Esophagus (tissue), 2 donors: ENCODE measurements at regions not wholly inside any gene's neighbourhood (a gene's known extent, or its start where the extent isn't known, plus 50 kb on each side); places are given as distances from the start of the nearest gene placed in this dataset.

ENCODE experiments used
- H3K27ac ChIP-seq, 2 donors: one replicate each; pipeline ENCODE4 v1.5.1; 2013; ENCODE audit warnings: low read depth in 2 of 2, mild to moderate bottlenecking in 2 of 2, inconsistent platforms in 1 of 2, low read length in 1 of 2, moderate library complexity in 1 of 2
- H3K27me3 ChIP-seq, 2 donors: one replicate each; pipeline ENCODE4 v1.6.1; 2013; ENCODE audit warnings: low read length in 2 of 2, control low read depth in 1 of 2, mild to moderate bottlenecking in 1 of 2; ENCODE audit not compliant: insufficient read depth in 2 of 2, control insufficient read depth in 1 of 2
- H3K36me3 ChIP-seq, 2 donors: one replicate each; pipeline ENCODE4 v1.6.1; 2013; ENCODE audit warnings: low read length in 1 of 2; ENCODE audit not compliant: control insufficient read depth in 2 of 2, insufficient read depth in 2 of 2
- H3K4me1 ChIP-seq, 2 donors: one replicate each; pipeline ENCODE4 v1.6.1; 2013; ENCODE audit warnings: low read length in 1 of 2; ENCODE audit not compliant: control insufficient read depth in 2 of 2, insufficient read depth in 2 of 2
- H3K4me3 ChIP-seq, 2 donors: one replicate each; pipeline ENCODE4 v1.5.1; 2013; ENCODE audit warnings: low read length in 2 of 2, mild to moderate bottlenecking in 2 of 2, low read depth in 1 of 2, moderate library complexity in 1 of 2
- H3K9me3 ChIP-seq, 2 donors: one replicate each; pipeline ENCODE4 v1.6.1; 2013; ENCODE audit warnings: mild to moderate bottlenecking in 2 of 2, low read depth in 1 of 2, low read length in 1 of 2, moderate library complexity in 1 of 2; ENCODE audit not compliant: control insufficient read depth in 2 of 2, insufficient read depth in 1 of 2
- WGBS, 2 donors: extraction: QIAGEN DNeasy Blood & Tissue Kit; methylation state at CpG; one replicate each; pipeline ENCODE4 v1.1.7; 2013; 5-methylcytosine and 5-hydroxymethylcytosine counted together
- donor health status: healthy with polysubstance abuse.
- donor health status: Bipolar disorder and iron deficiency.

DNA sequence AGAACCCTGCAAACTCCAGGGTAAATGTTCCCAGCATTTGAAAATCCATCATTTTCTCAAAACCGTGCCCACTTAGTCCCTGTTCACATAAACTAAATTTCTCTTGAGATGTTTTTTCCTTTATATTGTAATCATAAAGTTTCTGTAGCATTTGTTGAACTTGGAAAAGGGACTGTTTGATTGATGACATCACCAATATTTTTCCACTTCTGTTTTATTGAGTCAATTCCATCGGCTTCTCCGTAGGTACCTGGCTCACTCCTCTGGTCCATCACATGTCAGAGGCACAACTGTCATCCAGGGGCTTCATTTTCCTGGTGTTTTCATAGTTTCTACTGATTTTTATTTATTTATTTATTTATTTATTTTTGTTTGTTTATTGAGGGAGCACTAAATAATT lies 462.5 kb upstream of the PFKP start:
- Histone ChIP-seq H3K9me3 (peaks cover 0 to under 1% of the 10 kb centered on the region in 2 donors), H3K4me1 (no peaks in the 10 kb centered on the region), H3K27ac (no peak overlapping the region), H3K27me3 (no peaks in the 10 kb centered on the region), H3K36me3 (no peaks in the 10 kb centered on the region), H3K4me3 (no peak overlapping the region)
- WGBS, 2 donors: 86 to 88% methylated on average over 3 of the region's 3 CpGs

DNA sequence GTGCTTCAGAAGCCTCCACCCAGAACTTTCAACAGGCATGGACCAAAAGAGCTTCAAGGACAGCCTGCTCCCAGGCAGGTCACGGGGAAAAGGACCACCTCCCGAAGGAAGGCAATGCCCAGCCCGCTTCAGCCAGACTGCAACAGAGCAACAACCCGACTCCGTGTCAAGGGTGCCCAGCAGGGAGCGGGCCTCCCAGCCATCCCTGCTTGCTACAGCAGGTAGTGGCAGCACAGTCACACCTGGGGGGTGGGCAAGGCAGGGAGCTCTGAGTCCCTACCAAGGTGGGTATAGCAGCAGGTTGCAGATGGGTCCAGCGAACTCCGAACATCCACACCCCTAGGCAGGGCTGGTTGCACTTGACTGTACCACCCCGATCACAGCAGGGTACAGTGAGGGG lies 467.8 kb upstream of the PFKP start:
- Histone ChIP-seq H3K4me1 (no peaks in the 10 kb centered on the region), H3K27me3 (no peaks in the 10 kb centered on the region), H3K36me3 (no peaks in the 10 kb centered on the region), H3K27ac (no peak overlapping the region), H3K9me3 (peaks cover 2 to 8% of the 10 kb centered on the region in 2 donors), H3K4me3 (no peak overlapping the region)
- 88 to 93% methylated on average over 9 of the region's 9 CpGs for WGBS, 2 donors

DNA sequence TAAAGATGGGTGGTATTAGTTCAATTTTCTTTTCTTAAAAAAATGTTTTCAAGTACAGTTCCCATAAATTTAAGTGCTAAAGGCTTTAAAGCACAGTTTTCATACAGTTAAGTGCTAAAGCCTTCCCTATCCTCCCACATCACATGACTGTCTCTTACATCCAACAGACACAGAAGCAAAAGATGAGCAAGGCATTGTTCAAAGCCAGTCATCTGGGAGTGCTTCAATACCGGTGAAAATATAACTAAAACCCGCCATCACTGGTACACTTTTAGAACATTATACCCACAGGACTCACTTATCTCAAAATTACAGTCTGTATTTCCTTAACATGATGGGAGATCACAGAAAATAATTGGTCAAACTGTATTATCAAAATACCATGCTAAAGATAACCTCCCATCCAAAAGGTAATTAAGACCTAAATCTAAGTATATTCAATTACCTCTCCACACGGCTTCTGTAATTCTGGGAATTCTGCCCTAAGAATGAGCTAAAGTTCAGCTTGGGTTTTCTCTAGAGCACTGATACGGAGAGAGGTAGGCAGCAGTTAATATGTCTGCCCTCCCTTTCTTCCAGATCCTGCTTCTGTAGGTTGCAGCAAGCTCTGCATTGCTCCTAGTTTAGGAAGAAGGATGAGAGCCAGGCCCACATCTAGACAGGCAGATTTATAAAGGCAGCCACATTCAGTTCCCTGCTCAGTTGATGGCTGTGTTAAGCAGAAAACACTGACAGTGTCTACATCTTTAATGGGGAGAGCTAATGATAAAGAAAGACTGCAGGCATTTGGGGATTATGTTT lies 474.8 kb upstream of the PFKP start:
- Histone ChIP-seq H3K4me3 (no peak overlapping the region), H3K27ac (no peak overlapping the region), H3K9me3 (peaks cover 3 to 4% of the 10 kb centered on the region in 2 donors), H3K4me1 (no peaks in the 10 kb centered on the region), H3K36me3 (no peaks in the 10 kb centered on the region), H3K27me3 (no peaks in the 10 kb centered on the region)
- 49 to 52% methylated on average over 4 of the region's 4 CpGs for WGBS, 2 donors

DNA sequence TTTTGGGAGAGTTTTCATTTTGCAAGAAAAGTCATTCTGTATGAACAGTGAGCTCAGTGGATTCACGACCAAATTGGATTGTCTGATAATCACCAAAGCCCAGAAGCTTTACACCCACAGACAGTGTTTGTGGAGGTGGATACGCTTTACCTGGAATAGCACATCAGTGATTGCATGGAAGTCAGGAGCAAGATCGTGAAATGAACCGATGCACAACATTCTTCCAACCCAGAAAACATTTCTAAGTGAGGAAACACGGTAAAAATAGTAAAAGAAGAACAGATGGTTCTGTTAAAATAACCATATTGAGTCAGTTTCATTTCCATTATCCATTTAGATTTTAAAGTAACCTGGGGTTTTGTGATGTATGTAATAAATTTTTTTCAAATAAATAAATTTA lies 478.2 kb upstream of the PFKP start:
- H3K27me3 ChIP-seq: no peaks in the 10 kb centered on the region
- no peak overlapping the region for H3K4me3 ChIP-seq
- H3K4me1 ChIP-seq: no peaks in the 10 kb centered on the region
- no peaks in the 10 kb centered on the region for H3K9me3 ChIP-seq
- WGBS, 2 donors: 69 to 75% methylated on average over 5 of the region's 5 CpGs
- no peak overlapping the region for H3K27ac ChIP-seq
- H3K36me3 ChIP-seq: no peaks in the 10 kb centered on the region

DNA sequence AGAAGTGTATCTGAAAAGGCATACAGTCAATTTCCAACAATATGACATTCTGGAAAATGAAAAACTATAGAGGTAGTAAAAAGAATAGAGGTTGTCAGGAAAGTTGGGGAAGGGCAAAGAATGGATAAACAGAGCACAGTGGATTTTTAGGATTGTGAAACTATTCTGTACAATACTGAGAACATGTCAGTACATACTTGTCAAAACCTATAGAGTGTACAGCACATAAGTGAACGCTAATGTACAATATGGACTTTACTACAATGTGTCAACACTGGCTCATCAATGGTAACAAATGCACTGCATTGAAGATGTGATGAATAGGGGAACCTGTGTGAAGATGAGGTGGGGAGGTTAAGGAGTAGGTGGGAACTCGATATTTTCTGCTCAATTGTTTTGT lies 483.0 kb upstream of the PFKP start:
- Histone ChIP-seq H3K4me1 (no peaks in the 10 kb centered on the region), H3K27ac (no peak overlapping the region), H3K27me3 (no peaks in the 10 kb centered on the region), H3K9me3 (no peaks in the 10 kb centered on the region), H3K36me3 (no peaks in the 10 kb centered on the region), H3K4me3 (no peak overlapping the region)
- WGBS, 2 donors: 78 to 80% methylated on average over 2 of the region's 2 CpGs

DNA sequence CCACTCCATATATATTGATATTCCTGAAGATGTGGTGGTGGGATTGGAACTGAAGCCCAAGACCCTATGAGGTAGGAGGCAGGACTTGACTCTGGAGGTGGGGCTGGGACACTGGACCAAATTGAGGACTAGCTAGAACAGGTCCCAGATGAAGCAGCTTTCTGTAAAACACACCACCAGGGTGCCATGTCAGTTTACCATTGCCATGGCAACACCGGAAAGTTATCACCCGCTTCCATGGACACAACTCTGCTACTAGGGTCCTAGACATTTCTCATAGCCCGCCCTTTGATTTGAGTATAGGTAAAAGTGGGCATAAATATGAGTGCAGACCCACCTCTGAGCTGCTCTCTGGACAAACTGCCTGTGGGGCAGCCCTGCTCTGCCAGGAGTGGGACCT lies 490.5 kb upstream of the PFKP start:
- WGBS, 2 donors: 54 to 55% methylated on average over 3 of the region's 3 CpGs
- no peaks in the 10 kb centered on the region for H3K4me1 ChIP-seq
- H3K27me3 ChIP-seq: no peaks in the 10 kb centered on the region
- H3K27ac ChIP-seq: no peak overlapping the region
- no peak overlapping the region for H3K4me3 ChIP-seq
- H3K9me3 ChIP-seq: peaks cover 0 to 7% of the 10 kb centered on the region in 2 donors
- H3K36me3 ChIP-seq: no peaks in the 10 kb centered on the region

DNA sequence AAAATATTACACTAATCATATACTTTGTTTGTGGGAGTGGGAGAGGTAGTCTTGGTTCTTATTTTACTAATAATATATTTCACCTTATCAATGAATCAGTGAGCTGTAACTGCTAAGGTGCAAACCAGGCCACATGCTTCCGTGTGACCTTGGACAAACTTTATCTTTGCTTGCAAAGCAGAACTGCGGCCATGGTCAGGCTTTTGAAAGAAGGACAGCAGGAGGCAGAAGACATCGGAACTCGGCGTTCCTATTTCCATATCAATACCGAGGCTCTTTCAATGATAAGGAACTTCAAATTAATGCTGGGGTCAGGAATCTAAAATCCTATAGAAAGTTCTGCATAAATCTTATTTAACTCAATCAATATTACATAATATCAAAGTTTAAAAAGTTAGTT lies 491.9 kb upstream of the PFKP start:
- Histone ChIP-seq H3K36me3 (no peaks in the 10 kb centered on the region), H3K9me3 (peaks cover 0 to 7% of the 10 kb centered on the region in 2 donors), H3K27me3 (no peaks in the 10 kb centered on the region), H3K4me3 (no peak overlapping the region), H3K4me1 (no peaks in the 10 kb centered on the region), H3K27ac (no peak overlapping the region)
- WGBS, 2 donors: 52 to 66% methylated on average over 6 of the region's 6 CpGs

DNA sequence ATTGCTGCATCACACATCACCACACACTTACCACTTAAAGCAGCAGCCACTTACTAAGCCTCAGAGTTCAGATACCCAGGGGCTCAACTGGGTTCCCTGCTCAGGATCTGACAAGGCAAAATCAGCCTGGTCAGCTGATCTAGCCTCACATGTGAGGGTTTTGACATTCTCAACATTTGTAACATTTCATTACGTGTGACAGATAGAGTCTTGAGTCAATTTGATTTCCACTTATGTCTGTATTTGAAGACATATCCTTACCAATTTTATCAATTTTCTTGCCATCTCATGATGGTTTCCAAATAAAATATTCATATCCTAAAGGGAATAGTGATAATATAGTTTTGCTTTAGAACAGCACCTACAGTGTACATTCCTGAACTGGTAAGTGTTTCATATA lies 494.7 kb upstream of the PFKP start:
- no peaks in the 10 kb centered on the region for H3K36me3 ChIP-seq
- H3K27ac ChIP-seq: no peak overlapping the region
- H3K9me3 ChIP-seq: peaks cover 0 to 4% of the 10 kb centered on the region in 2 donors
- WGBS, 2 donors: 90% methylated on average over 1 of the region's 1 CpG
- no peaks in the 10 kb centered on the region for H3K27me3 ChIP-seq
- H3K4me3 ChIP-seq: no peak overlapping the region
- no peaks in the 10 kb centered on the region for H3K4me1 ChIP-seq

DNA sequence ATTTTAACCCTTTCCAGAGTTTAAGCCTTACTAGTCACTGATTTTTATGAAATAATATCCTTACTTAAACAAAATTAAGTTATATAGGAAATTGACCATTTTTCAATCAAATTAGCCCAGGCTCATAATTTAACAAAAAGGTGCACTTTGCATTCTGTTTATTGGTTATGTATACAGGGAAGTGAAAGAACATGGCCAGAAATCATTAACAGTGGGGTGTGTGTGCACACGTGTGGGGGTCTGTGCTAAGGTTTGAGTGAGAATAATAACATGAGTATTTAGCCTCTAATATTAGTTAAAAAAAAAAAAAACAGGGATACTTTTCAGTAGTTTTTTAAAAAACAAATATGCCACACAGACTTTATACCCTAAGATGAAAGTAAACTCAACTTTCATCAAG lies 510.5 kb upstream of the PFKP start:
- 66 to 78% methylated on average over 1 of the region's 1 CpG for WGBS, 2 donors
- Histone ChIP-seq H3K36me3 (no peaks in the 10 kb centered on the region), H3K4me3 (no peak overlapping the region), H3K27ac (no peak overlapping the region), H3K9me3 (peaks cover 0 to 4% of the 10 kb centered on the region in 2 donors), H3K4me1 (no peaks in the 10 kb centered on the region), H3K27me3 (no peaks in the 10 kb centered on the region)

DNA sequence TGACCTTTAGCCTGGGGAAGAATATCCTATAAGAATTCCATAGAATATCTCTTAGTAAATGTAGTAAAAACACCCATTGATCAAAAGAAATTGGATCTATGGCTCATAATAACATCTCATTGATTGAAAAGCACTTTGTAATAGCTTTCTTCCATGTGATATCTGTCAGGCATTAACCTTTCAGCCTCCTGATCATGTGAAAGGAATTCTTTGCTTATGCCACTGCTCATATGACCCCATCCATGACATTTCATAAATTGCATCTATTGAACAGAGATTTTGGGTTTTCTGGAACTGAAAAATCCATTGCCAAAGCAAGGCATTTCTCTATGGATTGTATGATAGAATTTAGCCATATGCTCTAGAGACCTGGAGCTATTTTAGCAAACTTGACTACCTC lies 519.3 kb upstream of the PFKP start:
- H3K36me3 ChIP-seq: no peaks in the 10 kb centered on the region
- no peak overlapping the region for H3K4me3 ChIP-seq
- H3K27me3 ChIP-seq: no peaks in the 10 kb centered on the region
- no peaks in the 10 kb centered on the region for H3K4me1 ChIP-seq
- peaks cover 2 to 4% of the 10 kb centered on the region in 2 donors for H3K9me3 ChIP-seq
- no peak overlapping the region for H3K27ac ChIP-seq
